Neuronal stem cell (in vitro differentiated cells): ENCODE measurements at regions not wholly inside any gene's neighbourhood (a gene's known extent, or its start where the extent isn't known, plus 50 kb on each side); places are given as distances from the start of the nearest gene placed in this dataset.

Source experiments
- DNase-seq: peaks from one replicate; pipeline ENCODE4 v3.0.0-alpha.2; 2013; ENCODE audit warnings: low spot score
- H2AFZ ChIP-seq: one replicate; pipeline ENCODE4 v1.6.1; 2013; ENCODE audit warnings: mild to moderate bottlenecking, low read length, inconsistent platforms
- H2AK5ac ChIP-seq: 2 replicates; pipeline ENCODE4 v1.6.1; 2013; ENCODE audit warnings: low read depth, mild to moderate bottlenecking, inconsistent platforms, low read length, moderate library complexity, mixed read lengths
- H2BK120ac ChIP-seq: 2 replicates; pipeline ENCODE4 v1.6.1; 2013; ENCODE audit warnings: low read depth, mild to moderate bottlenecking, inconsistent platforms, low read length, moderate library complexity, mixed read lengths
- H2BK12ac ChIP-seq: one replicate; pipeline ENCODE4 v1.6.1; 2013; ENCODE audit warnings: low read length, inconsistent platforms
- H2BK15ac ChIP-seq: 2 replicates; pipeline ENCODE4 v1.6.1; 2013; ENCODE audit warnings: mild to moderate bottlenecking, low read length, inconsistent platforms, mixed read lengths
- H2BK5ac ChIP-seq: one replicate; pipeline ENCODE4 v1.6.1; 2013; ENCODE audit warnings: inconsistent platforms, mild to moderate bottlenecking, low read length, moderate library complexity
- H3K14ac ChIP-seq: one replicate; pipeline ENCODE4 v1.6.1; 2013; ENCODE audit warnings: low read length, inconsistent platforms
- H3K18ac ChIP-seq: 2 replicates; pipeline ENCODE4 v1.6.1; 2013; ENCODE audit warnings: low read length, inconsistent platforms
- H3K23ac ChIP-seq: 2 replicates; pipeline ENCODE4 v1.6.1; 2013; ENCODE audit warnings: low read depth, mild to moderate bottlenecking, mixed read lengths, low read length, inconsistent platforms; ENCODE audit not compliant: poor library complexity
- H3K27ac ChIP-seq: replicated peaks from 3 replicates; pipeline ENCODE4 v1.5.1; 2013; ENCODE audit warnings: low read length, inconsistent platforms
- H3K27me3 ChIP-seq, 3 experiments: 2 replicates each; pipeline ENCODE4 v1.6.1; 2013; ENCODE audit warnings: low read length in 3 of 3, mild to moderate bottlenecking in 2 of 3, inconsistent platforms in 1 of 3, low read depth in 1 of 3, mixed read lengths in 1 of 3, moderate library complexity in 1 of 3; ENCODE audit not compliant: control insufficient read depth in 3 of 3, insufficient read depth in 3 of 3
- H3K36me3 ChIP-seq, 2 donors: replicated peaks in 1 of 2; 2 replicates each; pipeline ENCODE4 v1.6.1; 2013; ENCODE audit warnings: low read length in 2 of 2; ENCODE audit not compliant: control insufficient read depth in 2 of 2, insufficient read depth in 2 of 2
- H3K4ac ChIP-seq: 2 replicates; pipeline ENCODE4 v1.6.1; 2013; ENCODE audit warnings: inconsistent platforms, mild to moderate bottlenecking, low read length, moderate library complexity
- H3K4me1 ChIP-seq, 2 donors: 1 replicate in 1 of 2; 2 replicates in 1 of 2; pipeline ENCODE4 v1.6.1; 2013; ENCODE audit warnings: low read length in 2 of 2, low read depth in 1 of 2; ENCODE audit not compliant: control insufficient read depth in 2 of 2, insufficient read depth in 1 of 2
- H3K4me2 ChIP-seq: one replicate; pipeline ENCODE4 v1.6.1; 2013; ENCODE audit warnings: mild to moderate bottlenecking, low read length, inconsistent platforms; ENCODE audit not compliant: insufficient read depth, poor library complexity, severe bottlenecking
- H3K4me3 ChIP-seq, 2 donors: 2 replicates each; pipeline ENCODE4 v1.5.1; 2013; ENCODE audit warnings: low read length in 2 of 2, mild to moderate bottlenecking in 2 of 2, inconsistent platforms in 1 of 2, moderate library complexity in 1 of 2
- H3K79me1 ChIP-seq: one replicate; pipeline ENCODE4 v1.6.1; 2013; ENCODE audit warnings: low read depth, mild to moderate bottlenecking, inconsistent platforms, low read length, moderate library complexity
- H3K9ac ChIP-seq: one replicate; pipeline ENCODE4 v1.6.1; 2013; ENCODE audit warnings: mild to moderate bottlenecking, low read depth, low read length, inconsistent platforms; ENCODE audit not compliant: poor library complexity
- H3K9me3 ChIP-seq, 2 donors: replicated peaks in 1 of 2; 2 replicates each; pipeline versions ENCODE3 to v1.6.1; 2013; ENCODE audit warnings: low read length in 2 of 2, mild to moderate bottlenecking in 2 of 2, inconsistent platforms in 1 of 2, low read depth in 1 of 2, mixed read lengths in 1 of 2, moderate library complexity in 1 of 2; ENCODE audit not compliant: control insufficient read depth in 2 of 2, insufficient read depth in 1 of 2
- H4K8ac ChIP-seq: one replicate; pipeline ENCODE4 v1.6.1; 2013; ENCODE audit warnings: low read depth, mild to moderate bottlenecking, inconsistent platforms, low read length, moderate library complexity
- H4K91ac ChIP-seq: one replicate; pipeline ENCODE4 v1.6.1; 2013; ENCODE audit warnings: low read length, low read depth, mild to moderate bottlenecking, inconsistent platforms; ENCODE audit not compliant: poor library complexity
- WGBS, 2 donors: extraction: QIAGEN DNeasy Blood & Tissue Kit; methylation state at CpG; one replicate each; pipeline ENCODE4 v1.1.7; 2013; ENCODE audit warnings: missing lambda C conversion rate in 2 of 2, mixed read lengths in 1 of 2; ENCODE audit not compliant: insufficient read length in 2 of 2, insufficient replicate concordance in 1 of 2; ENCODE audit errors: extremely low coverage in 2 of 2; 5-methylcytosine and 5-hydroxymethylcytosine counted together

DNA sequence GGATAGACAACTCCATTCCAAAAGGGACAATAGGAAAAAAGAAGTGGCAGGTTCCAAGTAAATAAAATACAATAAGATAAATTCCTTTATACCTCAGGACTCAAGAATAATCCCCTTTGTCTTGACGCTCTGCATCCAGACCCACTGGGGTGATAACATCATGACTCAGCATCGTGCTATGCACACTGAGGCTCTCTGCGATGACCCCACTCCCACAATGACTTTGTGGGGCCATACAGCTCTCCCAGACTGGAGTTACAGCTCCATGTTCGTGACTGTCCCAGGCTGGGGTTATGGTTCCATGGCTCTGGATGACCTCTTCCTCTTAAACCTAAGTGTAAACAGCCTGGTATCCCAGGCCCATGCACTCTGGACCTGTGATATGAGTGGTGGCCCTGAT lies 254.5 kb upstream of the ADGRL3 start:
- no CpG with 5 or more reads among the region's 4 CpGs for WGBS, 2 donors
- no peak overlapping the region for H3K9ac ChIP-seq

DNA sequence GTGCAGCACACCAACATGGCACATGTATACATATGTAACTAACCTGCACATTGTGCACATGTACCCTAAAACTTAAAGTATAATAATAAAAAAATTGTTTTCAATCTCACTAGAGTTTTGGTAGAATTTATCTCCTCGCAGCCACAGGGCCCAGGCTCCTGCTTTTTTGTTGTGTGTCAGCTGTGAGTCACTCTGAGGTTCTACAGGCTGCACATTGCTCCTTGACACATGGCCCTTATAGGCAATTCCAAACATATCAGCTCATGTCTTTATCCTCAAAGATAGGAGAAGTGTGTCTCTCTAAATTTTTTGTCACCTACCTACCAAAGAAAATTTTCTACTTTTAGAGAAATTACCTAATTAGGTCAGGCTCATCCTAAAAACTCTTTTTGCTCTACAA lies 252.1 kb upstream of the ADGRL3 start:
- H3K79me1 ChIP-seq, result no peaks in the 10 kb centered on the region
- H3K36me3 ChIP-seq, result no peaks in the 10 kb centered on the region
- no peak overlapping the region for H2BK15ac ChIP-seq
- no peaks in the 10 kb centered on the region for H3K9me3 ChIP-seq
- no peak overlapping the region for H2BK5ac ChIP-seq
- H2AFZ ChIP-seq, result no peak overlapping the region
- no peak overlapping the region for H2AK5ac ChIP-seq
- WGBS, 2 donors, result no CpG with 5 or more reads among the region's 1 CpG
- no peaks in the 10 kb centered on the region for H3K27me3 ChIP-seq
- no peak overlapping the region for H2BK120ac ChIP-seq
- H3K4me3 ChIP-seq, result no peak overlapping the region
- no peak overlapping the region for H3K14ac ChIP-seq
- H3K4me1 ChIP-seq, result no peaks in the 10 kb centered on the region
- H3K4me2 ChIP-seq, result no peak overlapping the region
- no peak overlapping the region for H3K23ac ChIP-seq
- H2BK12ac ChIP-seq, result no peak overlapping the region
- H4K91ac ChIP-seq, result no peak overlapping the region
- no peak overlapping the region for H3K4ac ChIP-seq
- no peak for DNase-seq
- H3K18ac ChIP-seq, result no peak overlapping the region
- H3K27ac ChIP-seq, result no peak overlapping the region
- no peak overlapping the region for H3K9ac ChIP-seq
- H4K8ac ChIP-seq, result no peak overlapping the region

More for the DNA sequence above, 254.5 kb upstream of the ADGRL3 start:
- Histone ChIP-seq H3K18ac (no peak overlapping the region), H3K36me3 (no peaks in the 10 kb centered on the region), H2BK15ac (no peak overlapping the region), H3K27ac (no peak overlapping the region), H4K8ac (no peak overlapping the region), H3K4me1 (no peaks in the 10 kb centered on the region), H3K23ac (no peak overlapping the region), H3K9me3 (no peaks in the 10 kb centered on the region), H3K4ac (no peak overlapping the region), H3K4me3 (no peak overlapping the region), H3K4me2 (no peak overlapping the region), H3K27me3 (no peaks in the 10 kb centered on the region), H3K79me1 (no peaks in the 10 kb centered on the region), H4K91ac (no peak overlapping the region), H2BK120ac (no peak overlapping the region), H2BK5ac (no peak overlapping the region), H2AFZ (no peak overlapping the region), H2AK5ac (no peak overlapping the region), H2BK12ac (no peak overlapping the region), H3K14ac (no peak overlapping the region)
- DNase-seq, result no peak

DNA sequence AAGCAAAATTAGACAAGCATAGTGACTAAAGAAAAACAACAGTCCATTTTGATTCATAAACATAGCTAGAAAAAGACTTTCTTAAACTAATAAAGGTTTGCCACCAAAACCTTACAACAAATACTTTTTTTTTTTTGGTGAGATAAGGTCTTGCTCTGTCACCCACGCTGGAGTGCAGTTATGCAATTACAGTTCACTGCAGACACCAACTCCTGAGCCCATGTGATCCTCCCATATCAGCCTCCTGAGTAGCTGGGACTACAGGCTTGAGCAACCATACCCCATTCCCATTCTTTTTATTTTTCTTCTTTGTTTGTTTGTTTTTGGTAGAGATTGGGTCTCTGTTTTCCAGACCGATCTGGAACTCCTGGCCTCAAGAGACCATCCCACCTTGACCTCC lies 247.2 kb upstream of the ADGRL3 start:
- Histone ChIP-seq H2BK15ac (no peak overlapping the region), H3K4me1 (no peaks in the 10 kb centered on the region), H3K9ac (no peak overlapping the region), H4K91ac (no peak overlapping the region), H3K4me2 (no peak overlapping the region), H2AFZ (no peak overlapping the region), H3K14ac (no peak overlapping the region), H3K79me1 (no peaks in the 10 kb centered on the region), H3K4me3 (no peak overlapping the region), H2AK5ac (no peak overlapping the region), H2BK120ac (no peak overlapping the region), H2BK12ac (no peak overlapping the region), H3K27ac (no peak overlapping the region), H3K4ac (no peak overlapping the region), H3K23ac (no peak overlapping the region), H3K9me3 (no peaks in the 10 kb centered on the region), H2BK5ac (no peak overlapping the region), H3K36me3 (no peaks in the 10 kb centered on the region), H3K27me3 (no peaks in the 10 kb centered on the region), H3K18ac (no peak overlapping the region), H4K8ac (no peak overlapping the region)
- WGBS, 2 donors, result no CpG with 5 or more reads among the region's 2 CpGs
- no peak for DNase-seq

DNA sequence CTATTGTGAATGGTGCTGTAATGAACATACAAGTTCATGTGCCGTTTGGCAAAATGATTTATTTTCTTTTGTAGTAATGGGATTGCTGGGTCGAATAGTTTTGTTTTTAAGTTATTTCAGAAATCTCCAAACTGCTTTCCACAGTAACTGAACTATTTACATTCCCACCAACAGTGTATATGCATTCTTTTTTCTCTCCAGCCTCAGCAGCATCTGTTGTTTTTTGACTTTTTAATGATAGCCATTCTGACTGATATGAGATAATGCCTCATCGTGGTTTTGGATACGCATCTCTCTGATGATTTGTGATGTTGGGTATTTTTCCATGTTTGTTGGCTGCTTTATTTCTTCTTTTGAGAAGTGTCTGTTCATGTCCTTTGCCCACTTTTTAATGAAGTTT lies 246.3 kb upstream of the ADGRL3 start:
- Histone ChIP-seq H3K4me1 (no peaks in the 10 kb centered on the region), H4K8ac (no peak overlapping the region), H2BK120ac (no peak overlapping the region), H3K18ac (no peak overlapping the region), H2BK15ac (no peak overlapping the region), H3K14ac (no peak overlapping the region), H2AK5ac (no peak overlapping the region), H3K9me3 (no peaks in the 10 kb centered on the region), H3K27ac (no peak overlapping the region), H2BK5ac (no peak overlapping the region), H3K79me1 (no peaks in the 10 kb centered on the region), H3K4me3 (no peak overlapping the region), H3K9ac (no peak overlapping the region), H3K4ac (no peak overlapping the region), H2AFZ (no peak overlapping the region), H3K23ac (no peak overlapping the region), H3K36me3 (no peaks in the 10 kb centered on the region), H3K4me2 (no peak overlapping the region), H2BK12ac (no peak overlapping the region), H3K27me3 (no peaks in the 10 kb centered on the region), H4K91ac (no peak overlapping the region)
- no CpG with 5 or more reads among the region's 4 CpGs for WGBS, 2 donors
- no peak for DNase-seq
